ENCODE measurements at regions not wholly inside any gene's neighbourhood (a gene's known extent, or its start where the extent isn't known, plus 50 kb on each side); places are given as distances from the start of the nearest gene placed in this dataset.

- Histone ChIP-seq H3F3A (ENCODE audit: insufficient read depth, low read length, poor library complexity, severe bottlenecking) (no peaks in the 10 kb centered on the region), H3K4me3 (ENCODE audit: low read length) (no peak overlapping the region), H3K9ac (ENCODE audit: low read length) (no peak overlapping the region), H3K9me3 (ENCODE audit: low read length) (no peaks in the 10 kb centered on the region), H4K20me1 (ENCODE audit: insufficient read depth) (no peaks in the 10 kb centered on the region), H3K27ac (ENCODE audit: low read length) (no peak overlapping the region), H2AFZ (ENCODE audit: low read depth, low read length) (no peak overlapping the region), H3K9me2 (ENCODE audit: insufficient read depth, low read length) (no peaks in the 10 kb centered on the region), H3K4me2 (ENCODE audit: low read length) (no peak overlapping the region), H3K27me3 (ENCODE audit: insufficient read depth, low read depth, low read length) (no peaks in the 10 kb centered on the region), H3K79me2 (replicated peaks; ENCODE audit: insufficient read depth, low read length) (no peaks in the 10 kb centered on the region), H3K36me3 (ENCODE audit: insufficient read depth, low read length) (no peaks in the 10 kb centered on the region)
- TF ChIP-seq RAD21 (conservative IDR thresholded peaks at IDR 0.05) = no peak
- TF ChIP-seq POLR2AphosphoS5 (IDR thresholded peaks at IDR 0.05) = no peak
- TF ChIP-seq EZH2 (IDR thresholded peaks at IDR 0.05; ENCODE audit: borderline replicate concordance, insufficient read depth, low read length, poor library complexity, severe bottlenecking) = no peak
- no peak for TF ChIP-seq CTCF (IDR thresholded peaks at IDR 0.05; ENCODE audit: poor library complexity, severe bottlenecking)
- TF ChIP-seq REST (IDR thresholded peaks at IDR 0.05; ENCODE audit: borderline replicate concordance) = no peak
Measured at GRCh38 chr3:102580760-102581159, 145.9 kb downstream of the ZPLD1 start.

DNA sequence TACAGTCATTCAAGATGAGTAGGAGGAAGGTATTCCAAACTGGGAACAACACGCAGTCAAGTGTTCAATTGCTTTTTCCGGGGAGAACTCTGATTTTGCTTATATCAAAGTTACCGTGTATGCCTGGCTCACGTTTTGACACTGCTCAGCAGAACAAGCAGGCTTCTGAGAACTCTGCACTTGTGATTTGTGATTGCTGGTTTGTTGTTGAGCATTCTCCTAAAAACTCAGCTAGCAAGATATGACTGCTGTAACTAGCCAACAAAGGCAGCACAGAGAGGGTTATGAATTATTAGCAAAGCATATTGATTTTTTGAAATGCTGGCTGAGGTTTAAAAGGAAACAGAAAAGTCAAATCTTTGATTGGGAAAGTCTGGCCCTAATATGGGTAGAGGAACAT is 151.7 kb downstream of the ZPLD1 start:
- no peaks in the 10 kb centered on the region for H4K20me1 ChIP-seq (ENCODE audit: insufficient read depth)
- H3K4me2 ChIP-seq (ENCODE audit: low read length) = no peak overlapping the region
- TF ChIP-seq RAD21 (conservative IDR thresholded peaks at IDR 0.05) (no peak), TAF1 (IDR thresholded peaks at IDR 0.05; ENCODE audit: low read depth) (no peak), POLR2AphosphoS5 (IDR thresholded peaks at IDR 0.05) (no peak), EP300 (conservative IDR thresholded peaks at IDR 0.05; ENCODE audit: poor library complexity, severe bottlenecking) (no peak), EZH2 (IDR thresholded peaks at IDR 0.05; ENCODE audit: borderline replicate concordance, insufficient read depth, low read length, poor library complexity, severe bottlenecking) (no peak), SMC3 (conservative IDR thresholded peaks at IDR 0.05; ENCODE audit: poor library complexity) (no peak), REST (IDR thresholded peaks at IDR 0.05; ENCODE audit: borderline replicate concordance) (no peak), MXI1 (conservative IDR thresholded peaks at IDR 0.05; ENCODE audit: poor library complexity, severe bottlenecking) (no peak), CTCF (IDR thresholded peaks at IDR 0.05; ENCODE audit: poor library complexity, severe bottlenecking) (no peak)
- H3K27me3 ChIP-seq (ENCODE audit: insufficient read depth, low read depth, low read length) = no peaks in the 10 kb centered on the region
- no peaks in the 10 kb centered on the region for H3F3A ChIP-seq (ENCODE audit: insufficient read depth, low read length, poor library complexity, severe bottlenecking)
- H3K79me2 ChIP-seq (replicated peaks; ENCODE audit: insufficient read depth, low read length) = no peaks in the 10 kb centered on the region
- H2AFZ ChIP-seq (ENCODE audit: low read depth, low read length) = no peak overlapping the region
- H3K36me3 ChIP-seq (ENCODE audit: insufficient read depth, low read length) = no peaks in the 10 kb centered on the region
- no peak overlapping the region for H3K27ac ChIP-seq (ENCODE audit: low read length)
- H3K9ac ChIP-seq (ENCODE audit: low read length) = no peak overlapping the region
- H3K9me2 ChIP-seq (ENCODE audit: insufficient read depth, low read length) = no peaks in the 10 kb centered on the region
- no peaks in the 10 kb centered on the region for H3K9me3 ChIP-seq (ENCODE audit: low read length)
- H3K4me3 ChIP-seq (ENCODE audit: low read length) = no peak overlapping the region
